ENCODE measurements at regions not wholly inside any gene's neighbourhood (a gene's known extent, or its start where the extent isn't known, plus 50 kb on each side); places are given as distances from the start of the nearest gene placed in this dataset.

GRCh38 chr6:119915971-119916370 is 566.4 kb upstream of the MAN1A1 start:
- no peak for TF ChIP-seq EZH2phosphoT487 (IDR thresholded peaks at IDR 0.05; ENCODE audit: borderline replicate concordance, low read depth, low read length)
- TF ChIP-seq, protein P1, sequence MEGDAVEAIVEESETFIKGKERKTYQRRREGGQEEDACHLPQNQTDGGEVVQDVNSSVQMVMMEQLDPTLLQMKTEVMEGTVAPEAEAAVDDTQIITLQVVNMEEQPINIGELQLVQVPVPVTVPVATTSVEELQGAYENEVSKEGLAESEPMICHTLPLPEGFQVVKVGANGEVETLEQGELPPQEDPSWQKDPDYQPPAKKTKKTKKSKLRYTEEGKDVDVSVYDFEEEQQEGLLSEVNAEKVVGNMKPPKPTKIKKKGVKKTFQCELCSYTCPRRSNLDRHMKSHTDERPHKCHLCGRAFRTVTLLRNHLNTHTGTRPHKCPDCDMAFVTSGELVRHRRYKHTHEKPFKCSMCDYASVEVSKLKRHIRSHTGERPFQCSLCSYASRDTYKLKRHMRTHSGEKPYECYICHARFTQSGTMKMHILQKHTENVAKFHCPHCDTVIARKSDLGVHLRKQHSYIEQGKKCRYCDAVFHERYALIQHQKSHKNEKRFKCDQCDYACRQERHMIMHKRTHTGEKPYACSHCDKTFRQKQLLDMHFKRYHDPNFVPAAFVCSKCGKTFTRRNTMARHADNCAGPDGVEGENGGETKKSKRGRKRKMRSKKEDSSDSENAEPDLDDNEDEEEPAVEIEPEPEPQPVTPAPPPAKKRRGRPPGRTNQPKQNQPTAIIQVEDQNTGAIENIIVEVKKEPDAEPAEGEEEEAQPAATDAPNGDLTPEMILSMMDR (conservative IDR thresholded peaks at IDR 0.05; ENCODE audit: low read length) = no peak
- Histone ChIP-seq H2AFZ (ENCODE audit: low read length) (no peak overlapping the region), H3K4me3 (ENCODE audit: low read depth, low read length, poor library complexity, severe bottlenecking) (no peak overlapping the region), H3K4me2 (ENCODE audit: low read length) (no peak overlapping the region), H3K9me2 (ENCODE audit: insufficient read depth, low read length) (no peaks in the 10 kb centered on the region), H3K79me2 (ENCODE audit: insufficient read depth, low read depth, low read length) (no peaks in the 10 kb centered on the region), H3K27ac (ENCODE audit: low read depth, low read length, poor library complexity, severe bottlenecking) (no peak overlapping the region), H4K20me1 (ENCODE audit: insufficient read depth, low read length) (no peaks in the 10 kb centered on the region), H3K9me3 (ENCODE audit: low read length) (no peaks in the 10 kb centered on the region), H3K36me3 (ENCODE audit: insufficient read depth, low read length) (no peaks in the 10 kb centered on the region), H3K4me1 (ENCODE audit: insufficient read depth, low read length, poor library complexity, severe bottlenecking) (no peaks in the 10 kb centered on the region)
- ChIA-PET POLR2A (interaction anchor here (0.7 kb wide), 1 partner anchor 22 kb away, joined by 3 read pairs; no protein-coding TSS in a partner anchor), CTCF (ENCODE audit: unreplicated experiment) (interaction anchor here (1.0 kb wide), 1 partner anchor 72 kb away, joined by 3 read pairs; no protein-coding TSS in a partner anchor)
- DNase-seq (ENCODE audit: low spot score) = no peak
- intact Hi-C loops (cut with micrococcal nuclease; ENCODE audit: unreplicated experiment) = no loop called here
- BruUV-seq (replicated peaks) = no TSS peak

DNA sequence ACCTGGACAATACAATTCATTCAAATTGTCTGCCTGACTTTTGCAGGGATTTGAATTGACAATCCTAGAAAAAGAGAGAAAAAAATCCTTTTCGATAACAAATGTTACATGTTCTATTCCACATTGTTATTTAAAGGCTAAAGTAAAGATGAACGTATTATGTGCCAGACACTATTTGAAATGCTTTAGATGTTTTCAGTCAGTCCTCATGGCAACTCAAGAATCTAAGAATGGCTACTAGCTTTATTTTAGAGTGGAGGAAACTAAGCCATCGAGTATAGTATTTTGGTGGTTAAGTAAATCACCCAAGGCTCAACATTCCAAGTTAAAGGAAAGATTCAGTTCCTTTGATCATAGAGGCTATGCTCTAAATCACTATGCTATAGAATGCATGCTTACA is 558.6 kb upstream of the MAN1A1 start:
- Histone ChIP-seq H3K4me1 (ENCODE audit: insufficient read depth, low read length, poor library complexity, severe bottlenecking) (no peaks in the 10 kb centered on the region), H3K79me2 (ENCODE audit: insufficient read depth, low read depth, low read length) (no peaks in the 10 kb centered on the region), H3K9me2 (ENCODE audit: insufficient read depth, low read length) (no peaks in the 10 kb centered on the region), H3K27ac (ENCODE audit: low read depth, low read length, poor library complexity, severe bottlenecking) (no peak overlapping the region), H2AFZ (ENCODE audit: low read length) (no peak overlapping the region), H3K4me3 (ENCODE audit: low read depth, low read length, poor library complexity, severe bottlenecking) (no peak overlapping the region), H4K20me1 (ENCODE audit: insufficient read depth, low read length) (no peaks in the 10 kb centered on the region), H3K36me3 (ENCODE audit: insufficient read depth, low read length) (no peaks in the 10 kb centered on the region), H3K4me2 (ENCODE audit: low read length) (no peak overlapping the region), H3K9me3 (ENCODE audit: low read length) (no peaks in the 10 kb centered on the region)
- no TSS peak for BruUV-seq (replicated peaks)
- TF ChIP-seq, protein P1 (conservative IDR thresholded peaks at IDR 0.05; ENCODE audit: low read length) = no peak
- no peak for TF ChIP-seq EZH2phosphoT487 (IDR thresholded peaks at IDR 0.05; ENCODE audit: borderline replicate concordance, low read depth, low read length)
- CTCF ChIA-PET (ENCODE audit: unreplicated experiment) = no interaction called here
- DNase-seq (ENCODE audit: low spot score) = no peak
- intact Hi-C loops (cut with micrococcal nuclease; ENCODE audit: unreplicated experiment) = no loop called here
- POLR2A ChIA-PET = interaction anchor here (0.6 kb wide), 1 partner anchor 50 kb away, joined by 3 read pairs; no protein-coding TSS in a partner anchor

DNA sequence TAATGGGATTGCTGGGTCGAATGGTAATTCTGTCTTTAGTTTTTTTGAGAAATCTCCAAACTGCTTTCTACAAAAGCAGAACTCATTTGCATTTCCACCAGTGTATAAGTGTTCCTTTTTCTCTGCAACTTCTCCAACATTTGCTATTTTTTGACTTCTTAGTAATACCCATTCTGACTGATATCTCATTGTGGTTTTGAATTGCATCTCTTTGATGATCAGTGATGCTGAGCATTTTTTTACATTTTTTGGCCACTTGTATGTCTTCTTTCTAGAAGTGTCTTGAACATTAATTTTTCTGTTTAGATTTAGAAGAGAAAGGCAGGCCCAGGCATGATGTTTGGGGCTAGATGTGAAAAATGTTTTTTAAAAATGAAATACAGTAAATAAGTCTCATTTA is 553.1 kb upstream of the MAN1A1 start:
- CTCF ChIA-PET (ENCODE audit: unreplicated experiment) = no interaction called here
- BruUV-seq (replicated peaks) = no TSS peak
- intact Hi-C loops (cut with micrococcal nuclease; ENCODE audit: unreplicated experiment) = no loop called here
- H2AFZ ChIP-seq (ENCODE audit: low read length) = no peak overlapping the region
- H3K79me2 ChIP-seq (ENCODE audit: insufficient read depth, low read depth, low read length) = no peaks in the 10 kb centered on the region
- H4K20me1 ChIP-seq (ENCODE audit: insufficient read depth, low read length) = no peaks in the 10 kb centered on the region
- no peak for DNase-seq (ENCODE audit: low spot score)
- H3K4me2 ChIP-seq (ENCODE audit: low read length) = no peak overlapping the region
- H3K4me3 ChIP-seq (ENCODE audit: low read depth, low read length, poor library complexity, severe bottlenecking) = no peak overlapping the region
- TF ChIP-seq EZH2phosphoT487 (IDR thresholded peaks at IDR 0.05; ENCODE audit: borderline replicate concordance, low read depth, low read length) = no peak
- TF ChIP-seq, protein P1 (conservative IDR thresholded peaks at IDR 0.05; ENCODE audit: low read length) = no peak
- no peak overlapping the region for H3K27ac ChIP-seq (ENCODE audit: low read depth, low read length, poor library complexity, severe bottlenecking)
- no peaks in the 10 kb centered on the region for H3K36me3 ChIP-seq (ENCODE audit: insufficient read depth, low read length)
- no peaks in the 10 kb centered on the region for H3K4me1 ChIP-seq (ENCODE audit: insufficient read depth, low read length, poor library complexity, severe bottlenecking)
- no peaks in the 10 kb centered on the region for H3K9me3 ChIP-seq (ENCODE audit: low read length)
- no peaks in the 10 kb centered on the region for H3K9me2 ChIP-seq (ENCODE audit: insufficient read depth, low read length)
- POLR2A ChIA-PET = no interaction called here
